GM12875 (cell line): ENCODE measurements at regions not wholly inside any gene's neighbourhood (a gene's known extent, or its start where the extent isn't known, plus 50 kb on each side); places are given as distances from the start of the nearest gene placed in this dataset.

Source experiments
- H3K4me3 ChIP-seq: one replicate; pipeline ENCODE4 v1.5.1; 2011; ENCODE audit warnings: low read depth, low read length, control low read depth
- TF ChIP-seq, protein P1 (sequence below): IDR thresholded peaks from 2 replicates; pipeline ENCODE4 v1.5.1; 2011; ENCODE audit warnings: low read depth, mild to moderate bottlenecking, control low read depth, inconsistent platforms, low read length, moderate library complexity, borderline replicate concordance; ENCODE audit not compliant: insufficient read depth

DNA sequence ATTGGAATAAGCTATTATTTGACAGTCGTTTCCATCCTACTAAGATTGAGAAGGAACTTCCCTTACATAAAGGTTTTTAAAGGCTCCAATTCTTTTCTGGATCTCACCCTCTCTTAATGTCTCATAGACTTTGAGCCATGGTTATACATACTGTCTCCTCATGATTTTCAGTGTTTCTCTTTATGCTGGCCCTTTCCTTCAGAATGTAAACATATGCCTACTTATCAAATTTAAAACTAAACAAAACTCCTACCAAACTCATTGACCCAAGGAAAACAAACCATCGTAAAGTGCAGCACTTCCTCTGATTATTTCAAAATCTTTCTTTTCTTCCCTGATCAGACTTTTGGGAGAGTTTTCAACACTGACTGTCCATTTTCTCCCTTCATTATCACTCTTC lies 163.4 kb upstream of the DPYD start:
- TF ChIP-seq, protein P1, sequence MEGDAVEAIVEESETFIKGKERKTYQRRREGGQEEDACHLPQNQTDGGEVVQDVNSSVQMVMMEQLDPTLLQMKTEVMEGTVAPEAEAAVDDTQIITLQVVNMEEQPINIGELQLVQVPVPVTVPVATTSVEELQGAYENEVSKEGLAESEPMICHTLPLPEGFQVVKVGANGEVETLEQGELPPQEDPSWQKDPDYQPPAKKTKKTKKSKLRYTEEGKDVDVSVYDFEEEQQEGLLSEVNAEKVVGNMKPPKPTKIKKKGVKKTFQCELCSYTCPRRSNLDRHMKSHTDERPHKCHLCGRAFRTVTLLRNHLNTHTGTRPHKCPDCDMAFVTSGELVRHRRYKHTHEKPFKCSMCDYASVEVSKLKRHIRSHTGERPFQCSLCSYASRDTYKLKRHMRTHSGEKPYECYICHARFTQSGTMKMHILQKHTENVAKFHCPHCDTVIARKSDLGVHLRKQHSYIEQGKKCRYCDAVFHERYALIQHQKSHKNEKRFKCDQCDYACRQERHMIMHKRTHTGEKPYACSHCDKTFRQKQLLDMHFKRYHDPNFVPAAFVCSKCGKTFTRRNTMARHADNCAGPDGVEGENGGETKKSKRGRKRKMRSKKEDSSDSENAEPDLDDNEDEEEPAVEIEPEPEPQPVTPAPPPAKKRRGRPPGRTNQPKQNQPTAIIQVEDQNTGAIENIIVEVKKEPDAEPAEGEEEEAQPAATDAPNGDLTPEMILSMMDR, result no peak
- no peak overlapping the region for H3K4me3 ChIP-seq

DNA sequence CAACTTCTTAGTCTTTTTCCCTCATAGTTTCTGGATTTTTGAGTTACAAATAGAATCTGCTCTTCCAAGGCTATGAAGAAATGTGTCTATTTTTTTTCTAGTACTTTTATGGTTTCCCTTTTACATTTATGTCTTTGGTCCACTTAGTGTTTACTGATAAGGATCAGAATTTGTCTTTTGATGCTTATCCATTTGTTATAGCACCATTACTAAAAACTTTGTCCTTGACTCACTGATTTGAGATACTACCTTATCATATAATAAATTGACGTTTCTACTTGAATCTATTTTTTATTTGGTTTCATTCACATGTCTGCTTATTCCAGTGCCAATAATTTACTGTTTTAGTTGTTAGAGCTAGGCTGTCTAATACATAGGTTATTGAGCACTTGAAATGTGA lies 161.1 kb upstream of the DPYD start:
- TF ChIP-seq, protein P1, result no peak
- H3K4me3 ChIP-seq, result no peak overlapping the region

DNA sequence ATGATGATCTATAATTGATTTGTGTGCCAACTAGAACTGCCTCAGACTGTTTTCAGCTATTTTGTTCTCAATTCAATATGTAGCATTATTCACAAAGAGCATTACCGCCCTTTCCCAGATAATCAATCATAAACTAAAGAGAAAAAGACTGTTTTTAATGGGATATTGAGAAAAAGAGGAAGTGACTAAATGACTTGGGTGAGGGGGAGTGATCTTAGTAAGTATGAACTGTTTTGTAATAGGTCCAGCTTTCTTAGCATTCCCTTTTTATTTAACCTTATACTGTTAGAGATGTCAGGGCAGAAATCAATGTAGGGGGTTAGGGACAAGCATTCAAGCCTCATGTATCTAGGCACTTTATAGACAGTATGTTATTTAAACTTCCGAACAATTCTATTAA lies 157.8 kb upstream of the DPYD start:
- no peak overlapping the region for H3K4me3 ChIP-seq
- TF ChIP-seq, protein P1, result no peak

DNA sequence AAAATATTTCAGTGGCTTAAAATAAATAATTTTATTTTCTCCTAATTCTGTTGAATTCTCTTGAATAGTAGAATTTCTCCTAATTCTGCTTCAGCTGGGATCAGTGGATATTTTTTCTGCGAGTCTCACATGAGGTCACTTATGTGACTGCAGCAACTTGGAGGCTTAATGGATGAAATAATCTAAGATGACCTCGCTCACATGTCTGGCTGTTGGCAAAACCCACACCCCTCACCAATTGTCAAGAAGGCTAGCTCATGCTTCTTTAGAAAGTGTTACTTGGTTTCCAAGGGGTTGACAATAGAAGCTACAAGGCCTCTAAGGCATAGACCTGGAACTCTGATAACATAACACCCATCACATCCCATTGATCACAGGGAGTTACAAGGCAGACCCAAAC lies 156.9 kb upstream of the DPYD start:
- TF ChIP-seq, protein P1, result no peak

DNA sequence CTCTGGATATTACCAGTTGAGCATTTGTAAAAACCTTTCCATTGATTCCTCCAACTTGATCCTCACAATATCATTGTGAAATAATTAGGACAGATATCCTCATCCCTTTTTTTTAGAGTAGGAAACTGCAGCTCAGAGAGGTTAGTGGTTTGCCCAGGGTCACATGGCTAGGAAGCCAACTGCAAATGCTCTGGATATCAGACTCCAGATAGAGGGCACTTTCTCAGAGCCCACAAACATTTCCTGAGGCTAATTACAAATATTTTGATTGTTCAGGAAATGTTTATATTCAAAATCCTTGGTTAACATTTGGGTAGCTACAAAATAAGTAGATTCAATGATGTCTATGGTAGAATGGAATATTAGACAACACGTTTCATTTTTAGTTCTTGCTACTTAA lies 154.8 kb upstream of the DPYD start:
- TF ChIP-seq, protein P1, result no peak
- H3K4me3 ChIP-seq, result no peak overlapping the region

More for the DNA sequence above, 156.9 kb upstream of the DPYD start:
- no peak overlapping the region for H3K4me3 ChIP-seq

DNA sequence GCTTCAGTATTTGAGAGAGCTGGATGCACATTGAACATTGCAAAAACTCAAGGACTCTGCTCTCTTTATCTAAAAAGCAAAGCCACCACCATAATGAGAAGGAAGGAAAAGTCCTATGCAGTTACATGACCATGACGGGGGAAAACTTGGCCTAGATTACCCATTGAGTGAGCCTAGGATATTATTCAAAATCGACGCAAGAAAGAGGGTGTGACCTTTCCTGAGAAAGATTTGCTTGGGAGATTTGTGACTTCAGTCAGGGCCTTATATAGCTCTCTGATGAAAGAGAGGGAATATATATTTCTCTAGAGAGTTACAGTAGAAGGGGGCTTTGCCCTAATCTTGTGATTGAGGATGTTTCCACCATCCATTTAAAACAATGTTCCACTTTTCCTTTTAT lies 153.0 kb upstream of the DPYD start:
- no peak overlapping the region for H3K4me3 ChIP-seq
- TF ChIP-seq, protein P1, result no peak

DNA sequence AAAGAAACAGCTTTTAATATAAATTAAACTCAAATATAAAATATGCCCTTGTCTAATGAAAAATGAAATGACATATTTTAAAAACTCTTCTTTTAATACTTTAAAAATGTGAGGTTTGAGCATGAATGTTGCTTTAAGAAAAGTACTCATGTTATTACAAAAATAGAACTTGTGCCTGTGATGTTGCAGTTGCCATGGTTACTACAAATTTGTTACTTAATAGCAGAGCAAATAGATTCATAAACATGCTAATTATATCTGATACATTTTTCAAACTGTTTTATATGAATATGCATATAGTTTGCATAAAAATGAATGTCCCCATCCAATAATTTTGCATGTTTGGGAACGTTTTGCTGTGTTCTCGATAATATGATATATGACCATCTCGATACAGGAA lies 152.3 kb upstream of the DPYD start:
- TF ChIP-seq, protein P1, result no peak
- no peak overlapping the region for H3K4me3 ChIP-seq
